ENCODE measurements at regions not wholly inside any gene's neighbourhood (a gene's known extent, or its start where the extent isn't known, plus 50 kb on each side); places are given as distances from the start of the nearest gene placed in this dataset.

- TF ChIP-seq ZNF384 (IDR thresholded peaks at IDR 0.05) (no peak), BHLHE40 (IDR thresholded peaks at IDR 0.05; ENCODE audit: borderline replicate concordance) (no peak), ARNT (IDR thresholded peaks at IDR 0.05) (no peak), ELF4 (IDR thresholded peaks at IDR 0.05) (no peak)
Observed at GRCh38 chrX:140157143-140157542, 191.8 kb upstream of the CXorf66 start.

All from HEK293T (cell line).